Chondrocyte (in vitro differentiated cells): ENCODE measurements at regions not wholly inside any gene's neighbourhood (a gene's known extent, or its start where the extent isn't known, plus 50 kb on each side); places are given as distances from the start of the nearest gene placed in this dataset.

ENCODE experiments used
- DNase-seq: peaks from one replicate; pipeline ENCODE4 v3.0.0; 2021; ENCODE audit warnings: mixed read lengths, low spot score
- H3K27ac Mint-ChIP-seq: one replicate; pipeline ENCODE4 v1.8.0; 2021; ENCODE audit warnings: mild to moderate bottlenecking, moderate library complexity, mixed read lengths; ENCODE audit not compliant: unreplicated experiment
- H3K27me3 Mint-ChIP-seq: 2 replicates; pipeline ENCODE4 v1.8.0; 2021; ENCODE audit warnings: low read depth, mixed read lengths
- H3K36me3 Mint-ChIP-seq: 2 replicates; pipeline ENCODE4 v1.8.0; 2021; ENCODE audit warnings: low read depth, mixed read lengths
- H3K4me1 Mint-ChIP-seq: 2 replicates; pipeline ENCODE4 v1.8.0; 2021; ENCODE audit warnings: low read depth, mild to moderate bottlenecking, mixed read lengths
- H3K4me3 Mint-ChIP-seq: one replicate; pipeline ENCODE4 v1.8.0; 2021; ENCODE audit warnings: mild to moderate bottlenecking, moderate library complexity, mixed read lengths; ENCODE audit not compliant: unreplicated experiment
- H3K9me3 Mint-ChIP-seq: 2 replicates; pipeline ENCODE4 v1.8.0; 2021; ENCODE audit warnings: low read depth, mixed read lengths
- CTCF ChIP-seq: fragments of 200-600 bp; sonication (generic); IDR thresholded peaks from 2 replicates; pipeline ENCODE4 v1.5.0; 2021; ENCODE audit warnings: antibody characterized with exemption, mild to moderate bottlenecking, moderate library complexity

GRCh38 chr13:76440568-76440967 lies 445.6 kb downstream of the KCTD12 start:
- no peaks in the 10 kb centered on the region for H3K36me3 Mint-ChIP-seq
- TF ChIP-seq CTCF: no peak
- peaks cover 19% of the 10 kb centered on the region for H3K9me3 Mint-ChIP-seq
- H3K4me1 Mint-ChIP-seq: no peaks in the 10 kb centered on the region
- DNase-seq: no peak
- no peak overlapping the region for H3K27ac Mint-ChIP-seq
- peaks cover 6% of the 10 kb centered on the region for H3K27me3 Mint-ChIP-seq
- no peak overlapping the region for H3K4me3 Mint-ChIP-seq

- H3K27me3 Mint-ChIP-seq: peaks cover 6% of the 10 kb centered on the region
- H3K27ac Mint-ChIP-seq: no peak overlapping the region
- H3K4me1 Mint-ChIP-seq: no peaks in the 10 kb centered on the region
- DNase-seq: no peak
- no peaks in the 10 kb centered on the region for H3K36me3 Mint-ChIP-seq
- no peak overlapping the region for H3K4me3 Mint-ChIP-seq
- TF ChIP-seq CTCF: no peak
- peaks cover 19% of the 10 kb centered on the region for H3K9me3 Mint-ChIP-seq
Observed at GRCh38 chr13:76439546-76439945, 446.7 kb downstream of the KCTD12 start.

DNA sequence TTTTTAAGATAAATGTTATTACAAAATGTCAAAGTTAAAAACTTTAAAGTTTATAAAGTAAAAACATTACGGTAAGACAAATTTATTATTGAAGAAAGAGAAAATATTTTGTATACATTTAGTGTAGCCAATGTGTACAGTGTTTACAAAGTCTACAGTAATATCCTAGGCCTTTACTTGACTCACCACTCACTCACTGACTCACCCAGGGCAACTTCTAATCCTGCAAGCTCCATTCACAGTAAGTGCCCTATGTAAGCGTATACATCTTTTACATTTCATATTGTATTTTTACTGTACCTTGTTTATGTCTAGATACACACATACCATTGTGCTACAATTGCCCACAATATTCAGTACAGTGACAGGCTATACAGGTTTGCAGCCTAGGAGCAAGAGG lies 448.2 kb downstream of the KCTD12 start:
- no peaks in the 10 kb centered on the region for H3K4me1 Mint-ChIP-seq

GRCh38 chr13:76425935-76426334 lies 460.3 kb downstream of the KCTD12 start:
- H3K4me1 Mint-ChIP-seq: peaks cover 3% of the 10 kb centered on the region
- no peaks in the 10 kb centered on the region for H3K36me3 Mint-ChIP-seq
- no peak for TF ChIP-seq CTCF
- peaks cover 18% of the 10 kb centered on the region for H3K27me3 Mint-ChIP-seq
- no peak overlapping the region for H3K4me3 Mint-ChIP-seq
- DNase-seq: no peak
- H3K9me3 Mint-ChIP-seq: no peaks in the 10 kb centered on the region
- H3K27ac Mint-ChIP-seq: no peak overlapping the region

More for the DNA sequence above, 448.2 kb downstream of the KCTD12 start:
- Mint-ChIP-seq H3K4me3 (no peak overlapping the region), H3K27me3 (peaks cover 6% of the 10 kb centered on the region), H3K9me3 (peaks cover 13% of the 10 kb centered on the region), H3K36me3 (no peaks in the 10 kb centered on the region), H3K27ac (no peak overlapping the region)
- TF ChIP-seq CTCF: no peak
- no peak for DNase-seq

GRCh38 chr13:76421011-76421410 lies 465.2 kb downstream of the KCTD12 start:
- no peak overlapping the region for H3K4me3 Mint-ChIP-seq
- H3K4me1 Mint-ChIP-seq: no peaks in the 10 kb centered on the region
- no peak overlapping the region for H3K27ac Mint-ChIP-seq
- peaks cover 18% of the 10 kb centered on the region for H3K27me3 Mint-ChIP-seq
- H3K36me3 Mint-ChIP-seq: peaks cover 1% of the 10 kb centered on the region
- peaks cover 4% of the 10 kb centered on the region for H3K9me3 Mint-ChIP-seq
- TF ChIP-seq CTCF: no peak
- no peak for DNase-seq
